Esophagus muscularis mucosa (tissue), 4 donors: ENCODE measurements at regions not wholly inside any gene's neighbourhood (a gene's known extent, or its start where the extent isn't known, plus 50 kb on each side); places are given as distances from the start of the nearest gene placed in this dataset.

Experiments
- DNase-seq: peaks from one replicate; pipeline ENCODE4 v3.0.0-alpha.2; 2017; ENCODE audit errors: extremely low spot score
- H3K27ac ChIP-seq, 4 donors: fragments of 200-600 bp; sonication (generic); replicated peaks in 1 of 4; 1 replicate in 3 of 4; 2 replicates in 1 of 4; pipeline ENCODE4 v1.5.1; 2016 to 2019; ENCODE audit warnings: mild to moderate bottlenecking in 1 of 4
- H3K27me3 ChIP-seq, 4 donors: fragments of 200-600 bp; sonication (generic); one replicate each; pipeline versions ENCODE4 v1.5.1 to v1.6.0; 2016 to 2019
- H3K36me3 ChIP-seq, 4 donors: fragments of 200-600 bp; sonication (generic); one replicate each; pipeline ENCODE4 v1.5.1; 2016 to 2019
- H3K4me1 ChIP-seq, 4 donors: fragments of 200-600 bp; sonication (generic); one replicate each; pipeline ENCODE4 v1.5.1; 2016 to 2019
- H3K4me3 ChIP-seq, 4 donors: fragments of 200-600 bp; sonication (generic); 1 replicate in 2 of 4; 2 replicates in 2 of 4; pipeline ENCODE4 v1.5.1; 2016 to 2019; ENCODE audit warnings: mild to moderate bottlenecking in 4 of 4, moderate library complexity in 1 of 4
- H3K9me3 ChIP-seq, 4 donors: fragments of 200-600 bp; sonication (generic); 1 replicate in 3 of 4; 2 replicates in 1 of 4; pipeline ENCODE4 v1.5.1; 2016 to 2019
- EP300 ChIP-seq: sonication (generic); formaldehyde crosslinking; IDR thresholded peaks from one replicate; pipeline ENCODE4 v1.6.1; 2017; ENCODE audit warnings: antibody characterized with exemption
- POLR2A ChIP-seq: fragments of 450-650 bp; IDR thresholded peaks from one replicate; pipeline ENCODE4 v1.6.1; 2017; ENCODE audit warnings: antibody characterized with exemption, moderate library complexity, mild to moderate bottlenecking, low read depth
- POLR2AphosphoS5 ChIP-seq, 2 donors: sonication (generic); formaldehyde crosslinking; IDR thresholded peaks; one replicate each; pipeline ENCODE4 v1.6.1; 2017; ENCODE audit warnings: antibody characterized with exemption in 2 of 2
- WGBS: methylation state at CpG from one replicate; pipeline ENCODE4 v1.1.5; 2018; 5-methylcytosine and 5-hydroxymethylcytosine counted together
- intact Hi-C: fragments of 100-400 bp; cut with DNase I; formaldehyde crosslinking; loops from one replicate; pipeline ENCODE4 v1.15.1; 2023
- TF ChIP-seq, protein P1 (sequence below), 3 experiments: fragments of 200-600 bp in 2 of 3; fragments of 450-650 bp in 1 of 3; sonication (generic) in 2 of 3; IDR thresholded peaks; one replicate each; pipeline ENCODE4 v1.5.1; 2017 to 2019; ENCODE audit warnings: antibody characterized with exemption in 3 of 3, mild to moderate bottlenecking in 2 of 3, moderate library complexity in 1 of 3

DNA sequence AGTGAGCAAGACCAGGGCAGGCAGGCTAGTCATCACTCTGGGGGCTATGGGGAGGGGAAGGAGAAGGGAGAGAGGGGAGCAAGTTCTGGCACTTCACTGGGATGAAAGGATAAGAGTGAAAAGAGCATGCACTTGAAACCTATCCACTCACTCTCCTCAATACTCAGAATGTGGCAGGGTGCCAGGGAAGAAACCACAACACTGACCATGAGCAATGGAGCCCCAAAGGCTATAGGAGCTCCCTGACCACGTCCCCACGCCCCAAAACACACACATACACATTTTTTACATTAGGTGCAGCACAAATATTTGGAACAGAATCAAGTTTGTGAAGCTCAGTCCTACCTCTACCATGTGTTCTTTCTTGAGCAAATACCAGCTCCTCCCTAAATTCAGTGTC lies 132.2 kb downstream of the IDS start:
- TF ChIP-seq POLR2A: no peak
- intact Hi-C loops: no loop called here
- DNase-seq: no peak
- no peaks in the 10 kb centered on the region for H3K9me3 ChIP-seq
- 36% methylated on average over 2 of the region's 2 CpGs for WGBS
- no peak overlapping the region for H3K4me3 ChIP-seq
- no peaks in the 10 kb centered on the region for H3K27me3 ChIP-seq
- no peaks in the 10 kb centered on the region for H3K4me1 ChIP-seq
- H3K36me3 ChIP-seq: no peaks in the 10 kb centered on the region
- no peak overlapping the region for H3K27ac ChIP-seq

DNA sequence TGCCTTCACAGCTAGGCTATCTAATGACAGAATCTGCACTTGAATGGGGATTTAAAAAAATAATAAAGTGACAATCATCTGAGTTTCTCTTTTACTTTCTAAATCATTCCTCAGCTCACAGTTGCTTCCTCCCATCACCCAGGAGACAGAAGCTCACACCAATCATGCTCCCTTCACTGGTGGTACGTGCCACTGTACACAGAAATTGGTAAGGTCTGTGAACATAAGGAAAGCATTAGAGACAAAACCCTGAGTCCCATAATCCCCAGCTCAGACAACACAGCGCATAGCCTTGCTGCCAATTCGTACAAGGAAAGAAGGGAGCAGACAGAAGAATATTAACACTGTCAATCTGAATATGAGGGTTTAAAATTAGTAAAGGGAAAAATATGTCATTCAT lies 133.1 kb downstream of the IDS start:
- Histone ChIP-seq H3K27me3 (no peaks in the 10 kb centered on the region), H3K4me3 (no peak overlapping the region), H3K27ac (no peak overlapping the region), H3K36me3 (no peaks in the 10 kb centered on the region), H3K9me3 (no peaks in the 10 kb centered on the region), H3K4me1 (no peaks in the 10 kb centered on the region)
- intact Hi-C loops: no loop called here
- TF ChIP-seq POLR2A: no peak
- TF ChIP-seq EP300: no peak
- TF ChIP-seq POLR2AphosphoS5 (IDR thresholded peaks at IDR 0.05): no peak
- TF ChIP-seq, protein P1, sequence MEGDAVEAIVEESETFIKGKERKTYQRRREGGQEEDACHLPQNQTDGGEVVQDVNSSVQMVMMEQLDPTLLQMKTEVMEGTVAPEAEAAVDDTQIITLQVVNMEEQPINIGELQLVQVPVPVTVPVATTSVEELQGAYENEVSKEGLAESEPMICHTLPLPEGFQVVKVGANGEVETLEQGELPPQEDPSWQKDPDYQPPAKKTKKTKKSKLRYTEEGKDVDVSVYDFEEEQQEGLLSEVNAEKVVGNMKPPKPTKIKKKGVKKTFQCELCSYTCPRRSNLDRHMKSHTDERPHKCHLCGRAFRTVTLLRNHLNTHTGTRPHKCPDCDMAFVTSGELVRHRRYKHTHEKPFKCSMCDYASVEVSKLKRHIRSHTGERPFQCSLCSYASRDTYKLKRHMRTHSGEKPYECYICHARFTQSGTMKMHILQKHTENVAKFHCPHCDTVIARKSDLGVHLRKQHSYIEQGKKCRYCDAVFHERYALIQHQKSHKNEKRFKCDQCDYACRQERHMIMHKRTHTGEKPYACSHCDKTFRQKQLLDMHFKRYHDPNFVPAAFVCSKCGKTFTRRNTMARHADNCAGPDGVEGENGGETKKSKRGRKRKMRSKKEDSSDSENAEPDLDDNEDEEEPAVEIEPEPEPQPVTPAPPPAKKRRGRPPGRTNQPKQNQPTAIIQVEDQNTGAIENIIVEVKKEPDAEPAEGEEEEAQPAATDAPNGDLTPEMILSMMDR (IDR thresholded peaks at IDR 0.05): no peak
- no peak for DNase-seq
- WGBS: 40% methylated on average over 3 of the region's 3 CpGs

DNA sequence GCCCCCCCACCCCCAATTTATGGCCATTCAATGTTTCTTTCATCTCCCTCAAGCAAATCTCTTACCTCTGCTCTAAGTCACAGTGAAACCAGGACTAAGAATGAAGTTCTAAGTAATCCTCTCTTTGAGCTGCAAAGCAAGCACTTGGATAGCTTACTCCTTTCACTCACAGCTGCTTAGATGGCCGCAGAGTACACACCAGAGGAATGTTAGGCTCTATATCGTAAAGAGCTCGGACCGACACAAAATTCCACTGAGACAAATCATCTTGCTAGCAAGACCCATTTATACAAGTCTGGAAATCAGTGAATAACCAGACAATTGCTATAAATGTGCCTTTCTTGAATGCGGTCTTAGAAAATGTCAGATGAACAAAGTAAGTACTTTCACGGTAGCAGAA lies 135.0 kb downstream of the IDS start:
- DNase-seq: no peak
- intact Hi-C loops: no loop called here
- WGBS: 75% methylated on average over 6 of the region's 6 CpGs

DNA sequence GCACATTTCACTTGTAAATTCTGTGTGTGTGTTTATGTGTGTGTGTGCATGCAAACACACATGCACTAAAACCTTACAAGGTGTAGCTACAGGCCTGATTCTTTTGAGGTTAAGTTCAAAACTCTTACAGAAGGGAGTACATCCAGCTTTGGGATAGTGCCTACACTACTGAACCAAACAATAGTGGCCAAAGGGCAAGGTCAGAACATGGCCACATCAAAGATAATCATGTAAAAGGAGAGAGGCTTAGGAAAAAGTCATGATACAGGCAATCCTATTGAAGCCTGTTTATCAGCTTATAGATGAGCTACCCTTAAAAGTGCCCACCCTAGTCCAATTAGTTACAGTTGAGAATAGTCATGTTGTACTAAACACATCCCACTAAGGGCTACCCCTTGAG lies 139.6 kb downstream of the IDS start:
- no peaks in the 10 kb centered on the region for H3K36me3 ChIP-seq
- no peak for TF ChIP-seq POLR2AphosphoS5 (IDR thresholded peaks at IDR 0.05)
- TF ChIP-seq POLR2A: no peak
- TF ChIP-seq, protein P1 (IDR thresholded peaks at IDR 0.05): no peak
- no peak for TF ChIP-seq EP300
- H3K27ac ChIP-seq: no peak overlapping the region
- no peak overlapping the region for H3K4me3 ChIP-seq
- intact Hi-C loops: no loop called here
- no peak for DNase-seq
- peaks cover 0 to 7% (median 0%) of the 10 kb centered on the region in 4 donors for H3K4me1 ChIP-seq
- no peaks in the 10 kb centered on the region for H3K9me3 ChIP-seq
- no peaks in the 10 kb centered on the region for H3K27me3 ChIP-seq

More for the DNA sequence above, 135.0 kb downstream of the IDS start:
- Histone ChIP-seq H3K4me3 (no peak overlapping the region), H3K4me1 (no peaks in the 10 kb centered on the region), H3K9me3 (no peaks in the 10 kb centered on the region), H3K36me3 (no peaks in the 10 kb centered on the region), H3K27me3 (no peaks in the 10 kb centered on the region), H3K27ac (no peak overlapping the region)
- no peak for TF ChIP-seq POLR2AphosphoS5 (IDR thresholded peaks at IDR 0.05)
- TF ChIP-seq, protein P1 (IDR thresholded peaks at IDR 0.05): no peak

DNA sequence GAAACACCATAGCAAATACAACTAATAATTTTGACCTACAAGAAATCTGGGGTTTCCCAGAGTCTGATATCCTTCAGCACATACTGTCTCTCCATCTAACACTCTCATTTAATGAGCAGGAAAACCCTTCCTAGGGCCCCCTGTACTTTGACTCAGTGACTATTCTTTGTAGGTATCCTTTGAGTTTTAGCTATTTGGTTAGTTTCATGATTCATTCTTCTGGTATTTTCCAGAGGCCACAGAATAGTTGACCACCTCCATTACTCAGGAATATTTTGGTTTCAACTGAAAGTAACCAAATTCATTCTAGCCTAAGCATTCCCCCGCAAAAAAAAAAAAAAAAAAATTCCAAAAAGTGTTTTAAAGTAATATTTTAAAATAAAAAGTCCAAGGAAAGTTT lies 140.0 kb downstream of the IDS start:
- no peak for TF ChIP-seq POLR2A
- TF ChIP-seq POLR2AphosphoS5 (IDR thresholded peaks at IDR 0.05): no peak
- no peak for TF ChIP-seq EP300
- TF ChIP-seq, protein P1 (IDR thresholded peaks at IDR 0.05): no peak
- no peaks in the 10 kb centered on the region for H3K9me3 ChIP-seq
- no peak overlapping the region for H3K27ac ChIP-seq
- intact Hi-C loops: no loop called here
- no peak for DNase-seq
- 76% methylated on average over 1 of the region's 1 CpG for WGBS
- peaks cover 0 to 7% (median 0%) of the 10 kb centered on the region in 4 donors for H3K4me1 ChIP-seq
- H3K36me3 ChIP-seq: no peaks in the 10 kb centered on the region
- no peaks in the 10 kb centered on the region for H3K27me3 ChIP-seq
- no peak overlapping the region for H3K4me3 ChIP-seq
